HCT116 (cell line): ENCODE measurements at regions not wholly inside any gene's neighbourhood (a gene's known extent, or its start where the extent isn't known, plus 50 kb on each side); places are given as distances from the start of the nearest gene placed in this dataset.

Source experiments
- POLR2A ChIP-seq: IDR thresholded peaks from 2 replicates; pipeline ENCODE4 v1.7.0; 2011; ENCODE audit warnings: borderline replicate concordance; ENCODE audit not compliant: insufficient read depth, insufficient read length; ENCODE audit errors: extremely low read depth
- ZNF274 ChIP-seq: fragments of 200-500 bp; sonication (Bioruptor generic); IDR thresholded peaks from 2 replicates; pipeline ENCODE4 v1.6.1; 2014; ENCODE audit warnings: mild to moderate bottlenecking, low read depth, low read length, inconsistent platforms
- TF ChIP-seq, protein P1 (sequence below), 3 experiments: fragments of 200-600 bp in 1 of 3; sonication (generic) in 1 of 3; IDR thresholded peaks in 2 of 3; conservative IDR thresholded peaks in 1 of 3; 2 replicates each; pipeline ENCODE4 v1.5.1; 2012 to 2017; ENCODE audit warnings: low read depth in 2 of 3, low read length in 2 of 3, antibody characterized with exemption in 1 of 3, borderline replicate concordance in 1 of 3, control low read depth in 1 of 3, mild to moderate bottlenecking in 1 of 3, mixed read lengths in 1 of 3, mixed run types in 1 of 3, moderate library complexity in 1 of 3; ENCODE audit not compliant: insufficient read depth in 1 of 3
- TF ChIP-seq, protein P2 (sequence below): IDR thresholded peaks from 2 replicates; pipeline ENCODE4 v1.6.1; 2012; ENCODE audit warnings: low read depth

- TF ChIP-seq POLR2A (no peak), ZNF274 (no peak)
- TF ChIP-seq, protein P1, sequence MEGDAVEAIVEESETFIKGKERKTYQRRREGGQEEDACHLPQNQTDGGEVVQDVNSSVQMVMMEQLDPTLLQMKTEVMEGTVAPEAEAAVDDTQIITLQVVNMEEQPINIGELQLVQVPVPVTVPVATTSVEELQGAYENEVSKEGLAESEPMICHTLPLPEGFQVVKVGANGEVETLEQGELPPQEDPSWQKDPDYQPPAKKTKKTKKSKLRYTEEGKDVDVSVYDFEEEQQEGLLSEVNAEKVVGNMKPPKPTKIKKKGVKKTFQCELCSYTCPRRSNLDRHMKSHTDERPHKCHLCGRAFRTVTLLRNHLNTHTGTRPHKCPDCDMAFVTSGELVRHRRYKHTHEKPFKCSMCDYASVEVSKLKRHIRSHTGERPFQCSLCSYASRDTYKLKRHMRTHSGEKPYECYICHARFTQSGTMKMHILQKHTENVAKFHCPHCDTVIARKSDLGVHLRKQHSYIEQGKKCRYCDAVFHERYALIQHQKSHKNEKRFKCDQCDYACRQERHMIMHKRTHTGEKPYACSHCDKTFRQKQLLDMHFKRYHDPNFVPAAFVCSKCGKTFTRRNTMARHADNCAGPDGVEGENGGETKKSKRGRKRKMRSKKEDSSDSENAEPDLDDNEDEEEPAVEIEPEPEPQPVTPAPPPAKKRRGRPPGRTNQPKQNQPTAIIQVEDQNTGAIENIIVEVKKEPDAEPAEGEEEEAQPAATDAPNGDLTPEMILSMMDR (IDR thresholded peaks at IDR 0.05 in 2 of 3, conservative IDR thresholded peaks at IDR 0.05 in 1 of 3; ENCODE audit: borderline replicate concordance in 1 of 3, insufficient read depth in 1 of 3, low read depth in 2 of 3, low read length in 2 of 3): no peak
- TF ChIP-seq, protein P2, sequence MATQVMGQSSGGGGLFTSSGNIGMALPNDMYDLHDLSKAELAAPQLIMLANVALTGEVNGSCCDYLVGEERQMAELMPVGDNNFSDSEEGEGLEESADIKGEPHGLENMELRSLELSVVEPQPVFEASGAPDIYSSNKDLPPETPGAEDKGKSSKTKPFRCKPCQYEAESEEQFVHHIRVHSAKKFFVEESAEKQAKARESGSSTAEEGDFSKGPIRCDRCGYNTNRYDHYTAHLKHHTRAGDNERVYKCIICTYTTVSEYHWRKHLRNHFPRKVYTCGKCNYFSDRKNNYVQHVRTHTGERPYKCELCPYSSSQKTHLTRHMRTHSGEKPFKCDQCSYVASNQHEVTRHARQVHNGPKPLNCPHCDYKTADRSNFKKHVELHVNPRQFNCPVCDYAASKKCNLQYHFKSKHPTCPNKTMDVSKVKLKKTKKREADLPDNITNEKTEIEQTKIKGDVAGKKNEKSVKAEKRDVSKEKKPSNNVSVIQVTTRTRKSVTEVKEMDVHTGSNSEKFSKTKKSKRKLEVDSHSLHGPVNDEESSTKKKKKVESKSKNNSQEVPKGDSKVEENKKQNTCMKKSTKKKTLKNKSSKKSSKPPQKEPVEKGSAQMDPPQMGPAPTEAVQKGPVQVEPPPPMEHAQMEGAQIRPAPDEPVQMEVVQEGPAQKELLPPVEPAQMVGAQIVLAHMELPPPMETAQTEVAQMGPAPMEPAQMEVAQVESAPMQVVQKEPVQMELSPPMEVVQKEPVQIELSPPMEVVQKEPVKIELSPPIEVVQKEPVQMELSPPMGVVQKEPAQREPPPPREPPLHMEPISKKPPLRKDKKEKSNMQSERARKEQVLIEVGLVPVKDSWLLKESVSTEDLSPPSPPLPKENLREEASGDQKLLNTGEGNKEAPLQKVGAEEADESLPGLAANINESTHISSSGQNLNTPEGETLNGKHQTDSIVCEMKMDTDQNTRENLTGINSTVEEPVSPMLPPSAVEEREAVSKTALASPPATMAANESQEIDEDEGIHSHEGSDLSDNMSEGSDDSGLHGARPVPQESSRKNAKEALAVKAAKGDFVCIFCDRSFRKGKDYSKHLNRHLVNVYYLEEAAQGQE: no peak
Observed at GRCh38 chr3:139127101-139127500, 82.4 kb upstream of the PRR23C start.
